ENCODE measurements at regions not wholly inside any gene's neighbourhood (a gene's known extent, or its start where the extent isn't known, plus 50 kb on each side); places are given as distances from the start of the nearest gene placed in this dataset.
A peak's percentile ranks its signal among the peaks of the same experiment; 100 is the strongest.

DNA sequence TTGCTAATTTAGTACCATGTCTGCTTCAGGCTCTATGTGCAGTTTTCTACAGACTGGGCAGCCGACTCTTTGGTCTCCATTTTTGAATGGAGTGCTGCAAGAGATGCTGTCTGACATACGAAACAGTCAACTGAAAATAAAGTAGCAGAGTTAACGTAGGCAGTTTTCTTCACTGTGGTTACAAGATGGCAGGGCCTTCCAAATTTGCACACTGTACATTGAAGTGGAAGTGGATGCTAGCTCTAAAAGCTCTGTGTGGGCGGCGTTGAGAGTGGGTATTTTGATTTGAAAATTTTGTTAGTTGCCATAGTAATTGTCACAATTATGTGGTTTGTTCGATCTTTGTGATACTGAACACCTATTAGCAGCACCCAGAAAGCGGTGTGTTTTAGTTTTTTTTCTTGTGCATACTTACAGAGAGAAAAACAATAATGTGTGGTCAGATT is 154.9 kb upstream of the ATP2B1 start:
- Mint-ChIP-seq H3K27ac (no peak overlapping the region), H3K36me3 (no peaks in the 10 kb centered on the region), H3K9me3 (peaks cover 7% of the 10 kb centered on the region), H3K27me3 (no peaks in the 10 kb centered on the region), H3K4me1 (ENCODE audit: unreplicated experiment) (peaks cover 26% of the 10 kb centered on the region), H3K4me3 (no peak overlapping the region)
- DNase-seq (ENCODE audit: extremely low spot score, unreplicated experiment), result no peak
- TF ChIP-seq, protein P1, sequence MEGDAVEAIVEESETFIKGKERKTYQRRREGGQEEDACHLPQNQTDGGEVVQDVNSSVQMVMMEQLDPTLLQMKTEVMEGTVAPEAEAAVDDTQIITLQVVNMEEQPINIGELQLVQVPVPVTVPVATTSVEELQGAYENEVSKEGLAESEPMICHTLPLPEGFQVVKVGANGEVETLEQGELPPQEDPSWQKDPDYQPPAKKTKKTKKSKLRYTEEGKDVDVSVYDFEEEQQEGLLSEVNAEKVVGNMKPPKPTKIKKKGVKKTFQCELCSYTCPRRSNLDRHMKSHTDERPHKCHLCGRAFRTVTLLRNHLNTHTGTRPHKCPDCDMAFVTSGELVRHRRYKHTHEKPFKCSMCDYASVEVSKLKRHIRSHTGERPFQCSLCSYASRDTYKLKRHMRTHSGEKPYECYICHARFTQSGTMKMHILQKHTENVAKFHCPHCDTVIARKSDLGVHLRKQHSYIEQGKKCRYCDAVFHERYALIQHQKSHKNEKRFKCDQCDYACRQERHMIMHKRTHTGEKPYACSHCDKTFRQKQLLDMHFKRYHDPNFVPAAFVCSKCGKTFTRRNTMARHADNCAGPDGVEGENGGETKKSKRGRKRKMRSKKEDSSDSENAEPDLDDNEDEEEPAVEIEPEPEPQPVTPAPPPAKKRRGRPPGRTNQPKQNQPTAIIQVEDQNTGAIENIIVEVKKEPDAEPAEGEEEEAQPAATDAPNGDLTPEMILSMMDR (conservative IDR thresholded peaks at IDR 0.05), result no peak

DNA sequence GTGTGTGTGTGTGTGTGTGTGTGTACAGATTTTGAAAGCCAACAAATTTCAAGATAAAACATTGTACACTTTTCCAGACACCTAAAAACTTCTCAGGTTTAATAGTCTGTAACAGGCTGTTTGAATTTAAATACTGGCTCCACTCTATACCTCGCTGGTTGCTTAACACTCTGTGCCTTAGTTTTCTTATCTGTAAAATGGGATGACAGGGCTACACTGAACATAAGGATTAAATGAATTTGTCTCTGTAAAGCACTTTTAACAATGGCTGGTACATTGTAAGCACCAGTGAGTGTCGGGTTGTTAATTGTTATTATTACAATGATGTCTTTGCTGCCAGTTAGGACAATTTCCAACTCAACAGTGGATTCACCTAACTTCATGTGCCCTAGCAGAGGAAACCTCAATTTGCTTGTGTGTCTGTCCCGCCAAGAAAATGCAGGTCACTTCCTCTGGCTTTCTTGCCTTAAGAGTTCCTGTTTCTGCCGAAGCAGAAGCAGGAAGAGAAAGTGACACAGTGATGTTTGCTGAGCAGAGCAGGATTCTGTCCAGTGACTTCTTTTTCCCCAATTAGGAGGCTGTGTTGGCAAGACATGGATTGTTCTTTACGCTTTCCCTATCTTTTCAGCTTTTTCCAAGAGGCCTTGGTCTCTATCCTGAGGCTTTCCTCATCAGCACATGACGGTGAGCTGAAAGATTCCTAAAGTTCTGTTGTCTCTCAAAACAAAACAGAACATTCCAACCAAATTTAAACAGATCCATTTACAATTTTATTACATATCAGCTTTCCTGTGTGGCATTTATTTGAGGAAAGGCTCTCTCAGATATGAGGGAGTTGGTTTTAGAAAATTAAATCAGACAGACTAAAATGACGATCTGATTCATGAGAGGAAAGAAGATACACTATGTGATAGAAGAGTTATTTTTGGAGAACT is 154.1 kb upstream of the ATP2B1 start:
- no peaks in the 10 kb centered on the region for H3K27me3 Mint-ChIP-seq
- no peak overlapping the region for H3K4me3 Mint-ChIP-seq
- TF ChIP-seq, protein P1 (conservative IDR thresholded peaks at IDR 0.05), result no peak
- H3K27ac Mint-ChIP-seq, result no peak overlapping the region
- H3K9me3 Mint-ChIP-seq, result peaks cover 10% of the 10 kb centered on the region
- no peaks in the 10 kb centered on the region for H3K36me3 Mint-ChIP-seq
- no peak for DNase-seq (ENCODE audit: extremely low spot score, unreplicated experiment)
- H3K4me1 Mint-ChIP-seq (ENCODE audit: unreplicated experiment), result peaks cover 26% of the 10 kb centered on the region

DNA sequence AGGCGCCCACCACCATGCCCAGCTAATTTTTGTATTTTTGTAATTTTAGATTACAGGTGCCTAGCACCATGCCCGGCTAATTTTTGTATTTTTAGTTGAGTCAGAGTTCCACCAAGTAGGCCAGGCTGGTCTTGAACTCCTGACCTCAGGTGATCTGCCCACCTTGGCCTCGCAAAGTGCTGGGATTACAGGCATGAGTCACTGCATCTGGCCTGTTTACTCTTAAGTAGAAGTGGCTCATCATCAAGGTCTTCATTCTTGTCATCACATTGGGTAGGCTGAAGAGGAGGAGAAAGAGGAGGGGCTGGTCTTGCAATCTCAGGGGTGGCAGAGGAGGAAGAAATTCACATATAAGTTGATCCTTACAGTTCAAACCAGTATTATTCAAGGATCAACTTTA is 152.4 kb upstream of the ATP2B1 start:
- Mint-ChIP-seq H3K4me3 (no peak overlapping the region), H3K27ac (no peak overlapping the region), H3K36me3 (no peaks in the 10 kb centered on the region), H3K4me1 (ENCODE audit: unreplicated experiment) (peaks cover 26% of the 10 kb centered on the region), H3K27me3 (no peaks in the 10 kb centered on the region), H3K9me3 (peaks cover 11% of the 10 kb centered on the region)
- no peak for DNase-seq (ENCODE audit: extremely low spot score, unreplicated experiment)
- TF ChIP-seq, protein P1 (conservative IDR thresholded peaks at IDR 0.05), result no peak

DNA sequence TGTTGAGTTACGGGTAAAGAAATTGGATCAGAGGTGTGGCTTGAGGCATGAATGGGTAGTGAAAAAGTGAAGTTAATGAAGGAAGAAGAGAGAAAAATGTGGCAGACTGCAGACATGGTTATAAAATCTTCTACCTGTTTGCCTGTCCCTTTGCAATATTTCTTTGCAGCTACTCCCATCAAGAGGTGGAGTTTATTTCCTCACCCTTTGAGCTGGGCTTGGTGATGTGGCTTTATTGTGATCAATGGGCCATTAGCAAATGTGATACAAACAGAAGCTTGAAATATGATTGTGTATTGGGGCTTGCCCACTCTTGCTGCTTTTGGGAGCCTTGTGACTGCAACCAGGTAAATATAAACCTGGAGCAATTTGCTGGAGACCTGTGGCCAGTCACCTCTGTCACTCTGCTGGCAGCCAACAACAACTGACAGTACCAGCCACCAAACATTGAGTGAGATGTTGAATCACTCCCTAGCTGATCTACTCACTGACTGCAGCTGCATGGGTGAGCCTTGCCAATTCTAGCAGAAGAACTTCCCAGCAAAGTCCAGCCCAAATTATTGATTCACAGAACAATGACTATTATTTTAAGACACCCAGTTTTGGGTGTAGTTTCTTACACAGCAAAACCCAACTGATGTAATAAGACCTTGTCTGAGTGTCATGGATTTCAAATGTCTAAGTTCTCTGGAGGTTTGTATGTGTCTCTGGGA is 151.0 kb upstream of the ATP2B1 start:
- H3K4me1 Mint-ChIP-seq (ENCODE audit: unreplicated experiment), result peaks cover 26% of the 10 kb centered on the region
- no peaks in the 10 kb centered on the region for H3K27me3 Mint-ChIP-seq
- peaks cover 11% of the 10 kb centered on the region for H3K9me3 Mint-ChIP-seq
- TF ChIP-seq, protein P1 (conservative IDR thresholded peaks at IDR 0.05), result no peak
- no peak for DNase-seq (ENCODE audit: extremely low spot score, unreplicated experiment)
- peak overlapping the region; percentile 9 for H3K27ac Mint-ChIP-seq
- H3K4me3 Mint-ChIP-seq, result no peak overlapping the region
- H3K36me3 Mint-ChIP-seq, result no peaks in the 10 kb centered on the region

DNA sequence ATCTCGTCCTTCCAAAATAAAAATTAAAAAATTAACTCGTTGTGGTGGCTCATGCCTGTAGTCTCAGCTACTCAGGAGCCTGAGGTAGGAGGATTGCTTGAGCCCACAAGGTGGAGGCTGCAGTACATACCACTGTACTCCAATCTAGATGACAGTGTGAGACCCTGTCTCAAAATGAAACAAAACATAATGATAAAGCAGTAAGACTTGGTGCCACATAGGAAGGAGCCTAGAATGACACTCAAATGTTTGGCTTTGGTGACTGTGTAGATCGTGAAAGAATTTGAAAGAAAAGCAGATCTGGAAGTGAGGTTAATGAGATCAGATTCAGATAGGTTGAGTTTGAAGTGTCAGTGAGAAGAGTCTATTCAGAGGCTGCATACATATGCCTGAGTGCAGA is 150.1 kb upstream of the ATP2B1 start:
- Mint-ChIP-seq H3K9me3 (peaks cover 11% of the 10 kb centered on the region), H3K36me3 (no peaks in the 10 kb centered on the region), H3K4me3 (no peak overlapping the region), H3K4me1 (ENCODE audit: unreplicated experiment) (peaks cover 17% of the 10 kb centered on the region), H3K27me3 (no peaks in the 10 kb centered on the region), H3K27ac (no peak overlapping the region)
- TF ChIP-seq, protein P1 (conservative IDR thresholded peaks at IDR 0.05), result no peak
- no peak for DNase-seq (ENCODE audit: extremely low spot score, unreplicated experiment)
